ENCODE measurements at regions not wholly inside any gene's neighbourhood (a gene's known extent, or its start where the extent isn't known, plus 50 kb on each side); places are given as distances from the start of the nearest gene placed in this dataset.

DNA sequence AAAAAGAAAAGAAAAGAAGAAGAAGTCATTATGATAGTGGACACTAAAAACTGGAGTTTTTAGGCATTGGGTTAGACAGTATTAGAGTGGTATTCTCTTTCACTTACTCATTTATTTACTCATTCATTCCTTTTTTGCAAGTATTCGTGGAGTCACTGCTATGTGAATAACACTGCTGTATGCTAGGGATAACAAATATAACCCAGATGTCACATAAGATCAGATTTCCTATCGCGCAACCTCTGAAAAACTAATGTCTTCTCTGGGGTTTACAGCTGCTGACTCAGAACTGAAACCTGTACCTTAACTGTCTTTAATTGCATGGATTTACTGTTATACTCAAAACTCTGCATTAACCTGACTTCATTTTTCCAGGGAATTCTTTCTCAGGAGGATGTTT is 353.7 kb downstream of the LRIG3 start:
- no peak for TF ChIP-seq FOXA2 (IDR thresholded peaks at IDR 0.05)
- TF ChIP-seq, protein P1, sequence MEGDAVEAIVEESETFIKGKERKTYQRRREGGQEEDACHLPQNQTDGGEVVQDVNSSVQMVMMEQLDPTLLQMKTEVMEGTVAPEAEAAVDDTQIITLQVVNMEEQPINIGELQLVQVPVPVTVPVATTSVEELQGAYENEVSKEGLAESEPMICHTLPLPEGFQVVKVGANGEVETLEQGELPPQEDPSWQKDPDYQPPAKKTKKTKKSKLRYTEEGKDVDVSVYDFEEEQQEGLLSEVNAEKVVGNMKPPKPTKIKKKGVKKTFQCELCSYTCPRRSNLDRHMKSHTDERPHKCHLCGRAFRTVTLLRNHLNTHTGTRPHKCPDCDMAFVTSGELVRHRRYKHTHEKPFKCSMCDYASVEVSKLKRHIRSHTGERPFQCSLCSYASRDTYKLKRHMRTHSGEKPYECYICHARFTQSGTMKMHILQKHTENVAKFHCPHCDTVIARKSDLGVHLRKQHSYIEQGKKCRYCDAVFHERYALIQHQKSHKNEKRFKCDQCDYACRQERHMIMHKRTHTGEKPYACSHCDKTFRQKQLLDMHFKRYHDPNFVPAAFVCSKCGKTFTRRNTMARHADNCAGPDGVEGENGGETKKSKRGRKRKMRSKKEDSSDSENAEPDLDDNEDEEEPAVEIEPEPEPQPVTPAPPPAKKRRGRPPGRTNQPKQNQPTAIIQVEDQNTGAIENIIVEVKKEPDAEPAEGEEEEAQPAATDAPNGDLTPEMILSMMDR (IDR thresholded peaks at IDR 0.05; ENCODE audit: low read depth, low read length, missing input control) = no peak
- no peak for TF ChIP-seq TAF1 (conservative IDR thresholded peaks at IDR 0.05)
- TF ChIP-seq, protein P2, sequence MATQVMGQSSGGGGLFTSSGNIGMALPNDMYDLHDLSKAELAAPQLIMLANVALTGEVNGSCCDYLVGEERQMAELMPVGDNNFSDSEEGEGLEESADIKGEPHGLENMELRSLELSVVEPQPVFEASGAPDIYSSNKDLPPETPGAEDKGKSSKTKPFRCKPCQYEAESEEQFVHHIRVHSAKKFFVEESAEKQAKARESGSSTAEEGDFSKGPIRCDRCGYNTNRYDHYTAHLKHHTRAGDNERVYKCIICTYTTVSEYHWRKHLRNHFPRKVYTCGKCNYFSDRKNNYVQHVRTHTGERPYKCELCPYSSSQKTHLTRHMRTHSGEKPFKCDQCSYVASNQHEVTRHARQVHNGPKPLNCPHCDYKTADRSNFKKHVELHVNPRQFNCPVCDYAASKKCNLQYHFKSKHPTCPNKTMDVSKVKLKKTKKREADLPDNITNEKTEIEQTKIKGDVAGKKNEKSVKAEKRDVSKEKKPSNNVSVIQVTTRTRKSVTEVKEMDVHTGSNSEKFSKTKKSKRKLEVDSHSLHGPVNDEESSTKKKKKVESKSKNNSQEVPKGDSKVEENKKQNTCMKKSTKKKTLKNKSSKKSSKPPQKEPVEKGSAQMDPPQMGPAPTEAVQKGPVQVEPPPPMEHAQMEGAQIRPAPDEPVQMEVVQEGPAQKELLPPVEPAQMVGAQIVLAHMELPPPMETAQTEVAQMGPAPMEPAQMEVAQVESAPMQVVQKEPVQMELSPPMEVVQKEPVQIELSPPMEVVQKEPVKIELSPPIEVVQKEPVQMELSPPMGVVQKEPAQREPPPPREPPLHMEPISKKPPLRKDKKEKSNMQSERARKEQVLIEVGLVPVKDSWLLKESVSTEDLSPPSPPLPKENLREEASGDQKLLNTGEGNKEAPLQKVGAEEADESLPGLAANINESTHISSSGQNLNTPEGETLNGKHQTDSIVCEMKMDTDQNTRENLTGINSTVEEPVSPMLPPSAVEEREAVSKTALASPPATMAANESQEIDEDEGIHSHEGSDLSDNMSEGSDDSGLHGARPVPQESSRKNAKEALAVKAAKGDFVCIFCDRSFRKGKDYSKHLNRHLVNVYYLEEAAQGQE (IDR thresholded peaks at IDR 0.05) = no peak
- TF ChIP-seq YY1 (IDR thresholded peaks at IDR 0.05) = no peak
- TF ChIP-seq, protein P3, sequence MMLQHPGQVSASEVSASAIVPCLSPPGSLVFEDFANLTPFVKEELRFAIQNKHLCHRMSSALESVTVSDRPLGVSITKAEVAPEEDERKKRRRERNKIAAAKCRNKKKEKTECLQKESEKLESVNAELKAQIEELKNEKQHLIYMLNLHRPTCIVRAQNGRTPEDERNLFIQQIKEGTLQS (IDR thresholded peaks at IDR 0.05) = no peak
- no peak for TF ChIP-seq GABPA (IDR thresholded peaks at IDR 0.05 in 1 of 2, conservative IDR thresholded peaks at IDR 0.05 in 1 of 2)
- TF ChIP-seq SP1 (IDR thresholded peaks at IDR 0.05) = no peak
- TF ChIP-seq, protein P4, sequence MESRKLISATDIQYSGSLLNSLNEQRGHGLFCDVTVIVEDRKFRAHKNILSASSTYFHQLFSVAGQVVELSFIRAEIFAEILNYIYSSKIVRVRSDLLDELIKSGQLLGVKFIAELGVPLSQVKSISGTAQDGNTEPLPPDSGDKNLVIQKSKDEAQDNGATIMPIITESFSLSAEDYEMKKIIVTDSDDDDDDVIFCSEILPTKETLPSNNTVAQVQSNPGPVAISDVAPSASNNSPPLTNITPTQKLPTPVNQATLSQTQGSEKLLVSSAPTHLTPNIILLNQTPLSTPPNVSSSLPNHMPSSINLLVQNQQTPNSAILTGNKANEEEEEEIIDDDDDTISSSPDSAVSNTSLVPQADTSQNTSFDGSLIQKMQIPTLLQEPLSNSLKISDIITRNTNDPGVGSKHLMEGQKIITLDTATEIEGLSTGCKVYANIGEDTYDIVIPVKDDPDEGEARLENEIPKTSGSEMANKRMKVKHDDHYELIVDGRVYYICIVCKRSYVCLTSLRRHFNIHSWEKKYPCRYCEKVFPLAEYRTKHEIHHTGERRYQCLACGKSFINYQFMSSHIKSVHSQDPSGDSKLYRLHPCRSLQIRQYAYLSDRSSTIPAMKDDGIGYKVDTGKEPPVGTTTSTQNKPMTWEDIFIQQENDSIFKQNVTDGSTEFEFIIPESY (IDR thresholded peaks at IDR 0.05) = no peak
- TF ChIP-seq, protein P5, sequence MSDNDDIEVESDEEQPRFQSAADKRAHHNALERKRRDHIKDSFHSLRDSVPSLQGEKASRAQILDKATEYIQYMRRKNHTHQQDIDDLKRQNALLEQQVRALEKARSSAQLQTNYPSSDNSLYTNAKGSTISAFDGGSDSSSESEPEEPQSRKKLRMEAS (IDR thresholded peaks at IDR 0.05) = no peak

Data from liver (tissue), 3 donors.